ENCODE measurements at regions not wholly inside any gene's neighbourhood (a gene's known extent, or its start where the extent isn't known, plus 50 kb on each side); places are given as distances from the start of the nearest gene placed in this dataset.

- peak; percentile 55 for DNase-seq (ENCODE audit: low read depth)
- TF ChIP-seq CTCF (IDR thresholded peaks at IDR 0.05; ENCODE audit: insufficient read depth, low read length): no peak
- H3K4me3 ChIP-seq (ENCODE audit: low read depth, low read length): no peak overlapping the region
Measured at GRCh38 chr4:186900232-186900900, 176.7 kb upstream of the FAT1 start.

DNA sequence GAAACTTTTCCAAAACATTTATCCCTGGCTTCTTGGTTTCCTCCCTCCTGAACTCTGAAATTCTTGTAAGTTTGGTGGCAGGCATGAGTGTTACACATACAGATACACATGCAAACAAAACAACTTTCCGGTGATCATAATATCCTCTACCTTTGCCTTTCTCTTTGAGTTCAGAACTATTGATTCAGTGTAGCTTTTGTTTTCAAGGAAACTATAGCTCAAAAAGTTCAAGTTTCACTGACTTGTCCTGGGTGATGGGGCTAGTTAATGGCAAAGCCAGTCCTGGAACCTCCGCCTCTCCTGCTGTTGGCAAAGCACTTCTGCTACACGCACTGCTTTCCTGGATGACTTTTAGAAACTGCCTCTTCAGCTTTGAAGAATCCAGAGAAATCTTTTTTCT lies 177.3 kb upstream of the FAT1 start:
- no peak for DNase-seq (ENCODE audit: low read depth)
- no peak for TF ChIP-seq CTCF (IDR thresholded peaks at IDR 0.05; ENCODE audit: insufficient read depth, low read length)
- no peak overlapping the region for H3K4me3 ChIP-seq (ENCODE audit: low read depth, low read length)

- TF ChIP-seq CTCF (IDR thresholded peaks at IDR 0.05; ENCODE audit: insufficient read depth, low read length): no peak
- no peak for DNase-seq (ENCODE audit: low read depth)
- H3K4me3 ChIP-seq (ENCODE audit: low read depth, low read length): no peak overlapping the region
Measured at GRCh38 chr4:186901850-186902249, 178.2 kb upstream of the FAT1 start.

DNA sequence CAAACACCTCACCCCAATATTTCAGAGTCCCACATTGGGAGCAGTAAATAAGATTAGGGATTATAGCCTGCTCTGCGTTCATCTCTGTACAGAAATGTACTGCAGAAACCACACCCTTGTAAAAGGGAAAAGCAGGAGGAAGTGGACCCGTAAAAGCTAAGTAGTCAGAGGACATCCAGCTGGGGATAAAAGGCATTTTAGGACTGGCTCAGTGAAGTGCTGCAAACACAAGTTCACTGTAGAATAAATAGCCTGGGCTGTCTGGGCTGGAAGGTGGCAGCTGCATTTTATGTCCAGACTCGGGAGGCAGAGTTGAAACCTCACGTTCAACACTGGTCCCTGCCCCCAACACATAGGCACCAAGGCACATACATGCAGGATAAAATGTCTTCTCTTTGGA lies 178.7 kb upstream of the FAT1 start:
- no peak for DNase-seq (ENCODE audit: low read depth)
- no peak overlapping the region for H3K4me3 ChIP-seq (ENCODE audit: low read depth, low read length)
- no peak for TF ChIP-seq CTCF (IDR thresholded peaks at IDR 0.05; ENCODE audit: insufficient read depth, low read length)

GRCh38 chr4:186904101-186904500 lies 180.4 kb upstream of the FAT1 start:
- TF ChIP-seq CTCF (IDR thresholded peaks at IDR 0.05; ENCODE audit: insufficient read depth, low read length): no peak
- H3K4me3 ChIP-seq (ENCODE audit: low read depth, low read length): no peak overlapping the region
- peak; percentile 61 for DNase-seq (ENCODE audit: low read depth)

DNA sequence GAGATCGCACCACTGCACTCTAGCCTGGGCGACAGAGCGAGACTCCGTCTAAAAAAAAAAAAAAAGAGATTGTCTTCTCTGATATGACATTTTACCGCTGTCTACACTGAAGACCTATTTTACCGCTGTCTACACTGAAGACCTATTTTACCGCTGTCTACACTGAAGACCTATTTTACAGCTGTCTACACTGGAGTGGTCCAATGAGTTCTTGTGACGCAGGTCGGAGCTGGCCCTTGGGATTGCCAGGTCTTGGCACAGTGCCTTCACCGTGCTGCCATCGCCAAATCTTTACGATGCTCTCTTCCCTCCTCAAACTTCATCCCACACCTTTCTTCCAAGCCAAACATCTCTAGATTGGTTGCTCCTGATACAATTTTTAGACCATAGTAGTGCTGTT lies 183.1 kb upstream of the FAT1 start:
- no peak for DNase-seq (ENCODE audit: low read depth)
- no peak for TF ChIP-seq CTCF (IDR thresholded peaks at IDR 0.05; ENCODE audit: insufficient read depth, low read length)
- no peak overlapping the region for H3K4me3 ChIP-seq (ENCODE audit: low read depth, low read length)

GRCh38 chr4:186910385-186910784 lies 186.7 kb upstream of the FAT1 start:
- DNase-seq (ENCODE audit: low read depth): no peak
- no peak for TF ChIP-seq CTCF (IDR thresholded peaks at IDR 0.05; ENCODE audit: insufficient read depth, low read length)
- no peak overlapping the region for H3K4me3 ChIP-seq (ENCODE audit: low read depth, low read length)
